Neural progenitor cell (in vitro differentiated cells): ENCODE measurements at regions not wholly inside any gene's neighbourhood (a gene's known extent, or its start where the extent isn't known, plus 50 kb on each side); places are given as distances from the start of the nearest gene placed in this dataset.

Experiments used
- DNase-seq: peaks from one replicate; pipeline ENCODE4 v3.0.0-alpha.2; 2016; ENCODE audit warnings: low spot score
- H2AFZ ChIP-seq: fragments of 200-600 bp; sonication (generic); replicated peaks from 2 replicates; pipeline ENCODE4 v1.6.1; 2016; ENCODE audit warnings: antibody characterized with exemption
- H3F3A ChIP-seq: fragments of 200-600 bp; sonication (generic); 2 replicates; pipeline ENCODE4 v1.6.1; 2016; ENCODE audit warnings: antibody characterized with exemption, low read depth
- H3K27ac ChIP-seq: fragments of 200-600 bp; sonication (generic); 2 replicates; pipeline ENCODE4 v1.5.1; 2016; ENCODE audit warnings: mild to moderate bottlenecking
- H3K27me3 ChIP-seq: fragments of 200-600 bp; sonication (generic); 2 replicates; pipeline ENCODE4 v1.6.1; 2016; ENCODE audit warnings: mild to moderate bottlenecking, moderate library complexity
- H3K36me3 ChIP-seq: fragments of 200-600 bp; sonication (generic); 2 replicates; pipeline ENCODE4 v1.5.1; 2016
- H3K4me1 ChIP-seq: fragments of 200-600 bp; sonication (generic); 2 replicates; pipeline ENCODE4 v1.6.1; 2016; ENCODE audit warnings: mixed run types
- H3K4me2 ChIP-seq: fragments of 200-600 bp; sonication (generic); 2 replicates; pipeline ENCODE4 v1.6.1; 2016
- H3K4me3 ChIP-seq: fragments of 200-600 bp; sonication (generic); 2 replicates; pipeline ENCODE4 v1.5.1; 2016
- H3K79me2 ChIP-seq: fragments of 200-600 bp; sonication (generic); 2 replicates; pipeline ENCODE4 v1.6.1; 2016; ENCODE audit warnings: low read depth
- H3K9ac ChIP-seq: fragments of 200-600 bp; sonication (generic); 2 replicates; pipeline ENCODE4 v1.6.1; 2016
- H3K9me3 ChIP-seq: fragments of 200-600 bp; sonication (generic); 2 replicates; pipeline ENCODE4 v1.5.1; 2016; ENCODE audit warnings: low read depth
- H4K20me1 ChIP-seq: fragments of 200-600 bp; sonication (generic); 2 replicates; pipeline ENCODE4 v1.6.1; 2016; ENCODE audit warnings: low read depth
- H3K27ac Mint-ChIP-seq: 3 replicates; pipeline ENCODE4 v1.8.0; 2021; ENCODE audit warnings: mixed read lengths
- H3K27me3 Mint-ChIP-seq: 2 replicates; pipeline ENCODE4 v1.8.0; 2022; ENCODE audit warnings: low read depth, mild to moderate bottlenecking, inconsistent platforms, moderate library complexity, mixed read lengths; ENCODE audit not compliant: insufficient read depth
- H3K36me3 Mint-ChIP-seq: 3 replicates; pipeline ENCODE4 v1.8.0; 2021; ENCODE audit warnings: mixed read lengths
- H3K4me1 Mint-ChIP-seq: 3 replicates; pipeline ENCODE4 v1.8.0; 2021; ENCODE audit warnings: mixed read lengths
- H3K4me3 Mint-ChIP-seq: 3 replicates; pipeline ENCODE4 v1.8.0; 2021; ENCODE audit warnings: mild to moderate bottlenecking, moderate library complexity, mixed read lengths
- H3K9me3 Mint-ChIP-seq: 3 replicates; pipeline ENCODE4 v1.8.0; 2020; ENCODE audit warnings: mixed read lengths
- CTCF ChIP-seq: fragments of 200-600 bp; sonication (generic); IDR thresholded peaks from 2 replicates; pipeline ENCODE4 v1.5.1; 2017; ENCODE audit warnings: antibody characterized with exemption, mild to moderate bottlenecking
- EZH2 ChIP-seq: fragments of 200-600 bp; sonication (generic); IDR thresholded peaks from 2 replicates; pipeline ENCODE4 v1.6.1; 2017; ENCODE audit warnings: antibody characterized with exemption, mild to moderate bottlenecking, moderate library complexity
- EZH2phosphoT487 ChIP-seq: fragments of 200-600 bp; sonication (generic); IDR thresholded peaks from 2 replicates; pipeline ENCODE4 v1.6.1; 2017; ENCODE audit warnings: antibody characterized with exemption

GRCh38 chrX:148259990-148260389 lies 240.4 kb upstream of the AFF2 start:
- H3K79me2 ChIP-seq, result no peaks in the 10 kb centered on the region
- H3K4me3 ChIP-seq, result no peak overlapping the region
- Mint-ChIP-seq H3K4me3 (no peak overlapping the region), H3K9me3 (peaks cover 9% of the 10 kb centered on the region), H3K27me3 (peaks cover 2% of the 10 kb centered on the region), H3K36me3 (no peaks in the 10 kb centered on the region), H3K27ac (no peak overlapping the region), H3K4me1 (no peaks in the 10 kb centered on the region)
- no peaks in the 10 kb centered on the region for H4K20me1 ChIP-seq
- H3K36me3 ChIP-seq, result no peaks in the 10 kb centered on the region
- no peak for TF ChIP-seq CTCF
- TF ChIP-seq EZH2, result no peak
- TF ChIP-seq EZH2phosphoT487, result no peak
- H3K9ac ChIP-seq, result no peak overlapping the region
- H3K4me1 ChIP-seq, result no peaks in the 10 kb centered on the region
- no peaks in the 10 kb centered on the region for H3F3A ChIP-seq
- no peak for DNase-seq
- H2AFZ ChIP-seq, result no peak overlapping the region
- no peak overlapping the region for H3K4me2 ChIP-seq
- H3K9me3 ChIP-seq, result peaks cover 7% of the 10 kb centered on the region
- no peak overlapping the region for H3K27ac ChIP-seq
- H3K27me3 ChIP-seq, result no peaks in the 10 kb centered on the region

- H3K9ac ChIP-seq, result no peak overlapping the region
- no peak overlapping the region for H3K4me3 ChIP-seq
- H3K27ac ChIP-seq, result no peak overlapping the region
- no peak overlapping the region for H3K4me2 ChIP-seq
- Mint-ChIP-seq H3K27me3 (no peaks in the 10 kb centered on the region), H3K4me3 (no peak overlapping the region), H3K9me3 (peaks cover 2% of the 10 kb centered on the region), H3K27ac (no peak overlapping the region), H3K4me1 (no peaks in the 10 kb centered on the region), H3K36me3 (no peaks in the 10 kb centered on the region)
- no peaks in the 10 kb centered on the region for H3K27me3 ChIP-seq
- no peaks in the 10 kb centered on the region for H3K36me3 ChIP-seq
- TF ChIP-seq EZH2phosphoT487 (no peak), EZH2 (no peak), CTCF (no peak)
- no peak overlapping the region for H2AFZ ChIP-seq
- H3K4me1 ChIP-seq, result no peaks in the 10 kb centered on the region
- H3K9me3 ChIP-seq, result peaks cover 4% of the 10 kb centered on the region
- DNase-seq, result no peak
- H3F3A ChIP-seq, result no peaks in the 10 kb centered on the region
- H4K20me1 ChIP-seq, result no peaks in the 10 kb centered on the region
- H3K79me2 ChIP-seq, result no peaks in the 10 kb centered on the region
Measured at GRCh38 chrX:148265829-148266228, 234.6 kb upstream of the AFF2 start.

- Mint-ChIP-seq H3K4me3 (no peak overlapping the region), H3K27me3 (no peaks in the 10 kb centered on the region)
- H3K4me2 ChIP-seq, result no peak overlapping the region
Measured at GRCh38 chrX:148268673-148269072, 231.7 kb upstream of the AFF2 start.

GRCh38 chrX:148269513-148269912 lies 230.9 kb upstream of the AFF2 start:
- H3K27ac ChIP-seq, result no peak overlapping the region
- no peak overlapping the region for H3K4me3 Mint-ChIP-seq
- H3K27me3 ChIP-seq, result no peaks in the 10 kb centered on the region
- no peak overlapping the region for H2AFZ ChIP-seq
- no peaks in the 10 kb centered on the region for H3K27me3 Mint-ChIP-seq
- H3K27ac Mint-ChIP-seq, result no peak overlapping the region
- no peaks in the 10 kb centered on the region for H3K36me3 Mint-ChIP-seq
- H3K9me3 Mint-ChIP-seq, result peaks cover 2% of the 10 kb centered on the region
- no peaks in the 10 kb centered on the region for H3K79me2 ChIP-seq
- no peaks in the 10 kb centered on the region for H3K4me1 ChIP-seq
- no peaks in the 10 kb centered on the region for H4K20me1 ChIP-seq
- H3F3A ChIP-seq, result no peaks in the 10 kb centered on the region
- no peak overlapping the region for H3K4me3 ChIP-seq
- H3K9me3 ChIP-seq, result peaks cover 4% of the 10 kb centered on the region
- no peak overlapping the region for H3K9ac ChIP-seq
- no peaks in the 10 kb centered on the region for H3K4me1 Mint-ChIP-seq
- no peak for DNase-seq
- H3K36me3 ChIP-seq, result no peaks in the 10 kb centered on the region
- H3K4me2 ChIP-seq, result no peak overlapping the region
- TF ChIP-seq EZH2 (no peak), EZH2phosphoT487 (no peak), CTCF (no peak)

More at GRCh38 chrX:148268673-148269072, 231.7 kb upstream of the AFF2 start:
- H3K9ac ChIP-seq, result no peak overlapping the region
- H4K20me1 ChIP-seq, result no peaks in the 10 kb centered on the region
- Mint-ChIP-seq H3K36me3 (no peaks in the 10 kb centered on the region), H3K9me3 (peaks cover 2% of the 10 kb centered on the region), H3K27ac (no peak overlapping the region), H3K4me1 (no peaks in the 10 kb centered on the region)
- H3K27ac ChIP-seq, result no peak overlapping the region
- peaks cover 4% of the 10 kb centered on the region for H3K9me3 ChIP-seq
- H3K79me2 ChIP-seq, result no peaks in the 10 kb centered on the region
- H2AFZ ChIP-seq, result no peak overlapping the region
- no peaks in the 10 kb centered on the region for H3K4me1 ChIP-seq
- H3K36me3 ChIP-seq, result no peaks in the 10 kb centered on the region
- no peak overlapping the region for H3K4me3 ChIP-seq
- H3F3A ChIP-seq, result no peaks in the 10 kb centered on the region
- TF ChIP-seq EZH2, result no peak
- no peak for DNase-seq
- H3K27me3 ChIP-seq, result no peaks in the 10 kb centered on the region
